ENCODE measurements at regions not wholly inside any gene's neighbourhood (a gene's known extent, or its start where the extent isn't known, plus 50 kb on each side); places are given as distances from the start of the nearest gene placed in this dataset.

DNA sequence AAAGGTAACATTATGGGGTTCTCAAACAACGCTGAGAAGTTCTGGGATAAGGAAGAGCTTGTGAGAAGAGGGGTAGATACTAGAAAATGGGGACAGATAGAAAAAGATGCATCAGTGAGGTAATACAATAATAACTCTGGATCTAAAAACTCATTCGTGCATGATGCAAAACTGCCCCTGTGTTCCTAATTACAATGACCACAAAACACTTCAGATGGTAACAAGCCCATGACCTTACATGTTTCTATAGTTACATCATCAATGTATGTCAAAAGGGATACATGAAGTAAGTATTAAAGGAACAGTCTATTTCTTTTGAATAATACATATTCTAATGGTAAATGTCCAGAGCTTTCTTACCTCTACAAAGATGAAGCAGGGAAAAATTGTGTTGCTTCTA lies 110.6 kb upstream of the PLPPR5 start:
- no peaks in the 10 kb centered on the region for H3K9me3 Mint-ChIP-seq (ENCODE audit: unreplicated experiment)
- H3K27me3 Mint-ChIP-seq (ENCODE audit: unreplicated experiment) = no peaks in the 10 kb centered on the region
- no peaks in the 10 kb centered on the region for H3K36me3 Mint-ChIP-seq (ENCODE audit: unreplicated experiment)
- no peak overlapping the region for H3K4me3 Mint-ChIP-seq (ENCODE audit: unreplicated experiment)
- no peak for DNase-seq
- no peak overlapping the region for H3K27ac Mint-ChIP-seq (ENCODE audit: unreplicated experiment)
- H3K4me1 Mint-ChIP-seq (ENCODE audit: low read depth, unreplicated experiment) = no peaks in the 10 kb centered on the region
- TF ChIP-seq, protein P1, sequence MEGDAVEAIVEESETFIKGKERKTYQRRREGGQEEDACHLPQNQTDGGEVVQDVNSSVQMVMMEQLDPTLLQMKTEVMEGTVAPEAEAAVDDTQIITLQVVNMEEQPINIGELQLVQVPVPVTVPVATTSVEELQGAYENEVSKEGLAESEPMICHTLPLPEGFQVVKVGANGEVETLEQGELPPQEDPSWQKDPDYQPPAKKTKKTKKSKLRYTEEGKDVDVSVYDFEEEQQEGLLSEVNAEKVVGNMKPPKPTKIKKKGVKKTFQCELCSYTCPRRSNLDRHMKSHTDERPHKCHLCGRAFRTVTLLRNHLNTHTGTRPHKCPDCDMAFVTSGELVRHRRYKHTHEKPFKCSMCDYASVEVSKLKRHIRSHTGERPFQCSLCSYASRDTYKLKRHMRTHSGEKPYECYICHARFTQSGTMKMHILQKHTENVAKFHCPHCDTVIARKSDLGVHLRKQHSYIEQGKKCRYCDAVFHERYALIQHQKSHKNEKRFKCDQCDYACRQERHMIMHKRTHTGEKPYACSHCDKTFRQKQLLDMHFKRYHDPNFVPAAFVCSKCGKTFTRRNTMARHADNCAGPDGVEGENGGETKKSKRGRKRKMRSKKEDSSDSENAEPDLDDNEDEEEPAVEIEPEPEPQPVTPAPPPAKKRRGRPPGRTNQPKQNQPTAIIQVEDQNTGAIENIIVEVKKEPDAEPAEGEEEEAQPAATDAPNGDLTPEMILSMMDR (IDR thresholded peaks at IDR 0.05; ENCODE audit: partially characterized antibody, unreplicated experiment) = no peak

DNA sequence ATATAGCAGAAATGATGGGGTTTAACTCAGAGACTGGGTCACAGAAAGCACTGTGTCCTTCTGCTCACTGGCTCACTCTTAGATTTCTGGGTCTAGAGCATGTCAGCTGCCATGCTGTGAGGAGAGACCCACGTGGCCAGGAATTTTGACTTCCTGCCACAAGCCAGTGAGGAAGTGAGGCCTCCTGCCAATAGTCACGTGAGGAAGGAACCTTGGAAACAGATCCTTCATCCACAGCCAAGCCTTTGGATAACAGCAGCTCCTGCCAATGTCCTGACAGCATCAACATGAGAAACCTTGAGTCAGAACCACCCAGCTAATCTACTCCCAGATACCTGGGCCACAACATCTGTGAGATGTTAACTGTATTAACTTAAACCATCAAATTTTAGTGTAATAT lies 114.5 kb upstream of the PLPPR5 start:
- Mint-ChIP-seq H3K36me3 (ENCODE audit: unreplicated experiment) (no peaks in the 10 kb centered on the region), H3K9me3 (ENCODE audit: unreplicated experiment) (no peaks in the 10 kb centered on the region), H3K27ac (ENCODE audit: unreplicated experiment) (no peak overlapping the region), H3K4me3 (ENCODE audit: unreplicated experiment) (no peak overlapping the region), H3K27me3 (ENCODE audit: unreplicated experiment) (no peaks in the 10 kb centered on the region), H3K4me1 (ENCODE audit: low read depth, unreplicated experiment) (no peaks in the 10 kb centered on the region)
- DNase-seq = no peak
- TF ChIP-seq, protein P1 (IDR thresholded peaks at IDR 0.05; ENCODE audit: partially characterized antibody, unreplicated experiment) = no peak

DNA sequence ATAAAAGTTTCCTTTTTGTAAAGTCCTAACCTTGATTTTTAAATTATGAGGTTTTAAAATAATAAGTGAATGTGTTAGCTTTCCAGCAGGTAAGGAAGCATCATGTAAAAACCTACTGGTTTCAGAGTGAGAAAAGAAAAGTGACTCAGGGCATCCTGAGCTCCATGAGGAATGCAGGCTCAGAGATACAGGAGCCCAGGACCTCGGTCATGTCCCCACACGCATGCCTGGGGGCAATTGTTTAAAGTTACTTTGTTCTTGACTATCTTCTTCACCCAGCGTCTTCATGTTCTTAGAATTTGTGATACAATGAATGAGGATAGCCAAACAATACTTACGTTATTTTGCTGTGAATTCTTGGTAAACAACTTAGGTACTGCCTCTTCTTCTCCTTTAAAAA lies 117.4 kb upstream of the PLPPR5 start:
- TF ChIP-seq, protein P1 (IDR thresholded peaks at IDR 0.05; ENCODE audit: partially characterized antibody, unreplicated experiment) = no peak
- Mint-ChIP-seq H3K27ac (ENCODE audit: unreplicated experiment) (no peak overlapping the region), H3K27me3 (ENCODE audit: unreplicated experiment) (no peaks in the 10 kb centered on the region), H3K4me1 (ENCODE audit: low read depth, unreplicated experiment) (no peaks in the 10 kb centered on the region), H3K9me3 (ENCODE audit: unreplicated experiment) (no peaks in the 10 kb centered on the region), H3K36me3 (ENCODE audit: unreplicated experiment) (no peaks in the 10 kb centered on the region), H3K4me3 (ENCODE audit: unreplicated experiment) (no peak overlapping the region)
- no peak for DNase-seq

DNA sequence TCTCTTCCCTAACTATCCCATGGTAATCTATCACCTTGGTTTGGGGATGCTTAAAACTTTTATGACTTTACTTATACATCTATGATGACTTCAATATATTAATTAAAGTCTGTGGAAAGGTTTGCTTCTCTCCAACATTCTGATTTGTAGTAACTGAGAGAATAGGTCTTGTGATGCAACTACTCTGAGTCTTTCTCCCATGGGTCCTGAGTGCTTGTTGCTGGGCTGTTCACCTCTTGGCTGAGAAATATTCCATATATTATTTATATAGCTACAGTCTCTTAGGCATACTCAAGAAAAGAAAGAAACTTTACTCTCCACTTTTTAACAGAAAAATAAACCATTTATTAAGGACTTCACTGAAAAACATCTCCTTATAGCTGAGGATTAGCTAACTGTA lies 119.3 kb upstream of the PLPPR5 start:
- Mint-ChIP-seq H3K9me3 (ENCODE audit: unreplicated experiment) (no peaks in the 10 kb centered on the region), H3K27me3 (ENCODE audit: unreplicated experiment) (no peaks in the 10 kb centered on the region), H3K4me3 (ENCODE audit: unreplicated experiment) (no peak overlapping the region), H3K4me1 (ENCODE audit: low read depth, unreplicated experiment) (no peaks in the 10 kb centered on the region), H3K36me3 (ENCODE audit: unreplicated experiment) (no peaks in the 10 kb centered on the region), H3K27ac (ENCODE audit: unreplicated experiment) (no peak overlapping the region)
- DNase-seq = no peak
- TF ChIP-seq, protein P1 (IDR thresholded peaks at IDR 0.05; ENCODE audit: partially characterized antibody, unreplicated experiment) = no peak

DNA sequence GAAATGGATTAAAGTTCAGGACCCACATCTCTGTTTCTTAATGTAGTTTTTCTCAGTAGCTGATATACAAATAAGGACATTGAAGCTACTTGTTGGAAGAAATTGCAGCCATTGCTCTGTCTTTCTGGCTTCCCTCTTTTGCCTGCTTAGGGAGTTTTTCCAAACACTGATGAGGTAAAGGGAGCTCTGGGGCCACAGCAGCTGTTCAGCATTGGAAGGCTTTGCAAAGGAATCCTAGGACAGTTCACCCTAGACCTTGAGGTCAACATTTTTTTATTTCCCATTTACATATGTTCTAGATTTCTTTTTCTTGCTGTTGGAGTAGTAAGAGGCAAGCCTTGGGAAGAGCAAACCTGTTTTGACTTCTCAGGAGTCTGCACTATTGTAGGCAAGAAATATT lies 126.9 kb upstream of the PLPPR5 start:
- H3K36me3 Mint-ChIP-seq (ENCODE audit: unreplicated experiment) = no peaks in the 10 kb centered on the region
- no peaks in the 10 kb centered on the region for H3K4me1 Mint-ChIP-seq (ENCODE audit: low read depth, unreplicated experiment)
- H3K9me3 Mint-ChIP-seq (ENCODE audit: unreplicated experiment) = no peaks in the 10 kb centered on the region
- no peak overlapping the region for H3K27ac Mint-ChIP-seq (ENCODE audit: unreplicated experiment)
- H3K27me3 Mint-ChIP-seq (ENCODE audit: unreplicated experiment) = no peaks in the 10 kb centered on the region
- DNase-seq = no peak
- no peak overlapping the region for H3K4me3 Mint-ChIP-seq (ENCODE audit: unreplicated experiment)
- TF ChIP-seq, protein P1 (IDR thresholded peaks at IDR 0.05; ENCODE audit: partially characterized antibody, unreplicated experiment) = no peak
